T-cell (primary cell): ENCODE measurements at regions not wholly inside any gene's neighbourhood (a gene's known extent, or its start where the extent isn't known, plus 50 kb on each side); places are given as distances from the start of the nearest gene placed in this dataset.

Source experiments
- ATAC-seq, 4 experiments: fragments of 200-7000 bp in 3 of 4; fragments of 150-1000 bp in 1 of 4; cut with Tn5 transposase; replicated peaks in 1 of 4; 1 replicate in 3 of 4; 2 replicates in 1 of 4; pipeline ENCODE4 v1.10.0; 2021; ENCODE audit warnings: moderate library complexity in 3 of 4, mild to moderate bottlenecking in 2 of 4, moderate number of reproducible peaks in 1 of 4
- CTCF ChIA-PET, 2 donors: fragments of 300-600 bp; sonication (Branson Sonifier 250); formaldehyde crosslinking; loops; one replicate each; lab custom pipeline; 2022; ENCODE audit warnings: antibody characterized with exemption in 2 of 2; lab: Charles Lee
- POLR2A ChIA-PET, 2 donors: fragments of 300-600 bp; sonication (Branson Sonifier 250); formaldehyde crosslinking; loops; one replicate each; lab custom pipeline; 2022; ENCODE audit warnings: antibody characterized with exemption in 2 of 2; lab: Charles Lee
- DNase-seq, 35 experiments: peaks; one replicate each; pipeline versions ENCODE4 v3.0.0 to v3.0.0-alpha.2; 2013 to 2023
- H3K27ac ChIP-seq: one replicate; pipeline ENCODE4 v1.5.1; 2013; ENCODE audit warnings: low read length
- H3K27me3 ChIP-seq, 2 experiments: replicated peaks in 1 of 2; 1 replicate in 1 of 2; 2 replicates in 1 of 2; pipeline versions ENCODE4 v1.6.1 to v1.7.0; 2013; ENCODE audit warnings: low read length in 1 of 2, mixed read lengths in 1 of 2; ENCODE audit not compliant: control insufficient read depth in 2 of 2, insufficient read depth in 2 of 2; ENCODE audit errors: extremely low read depth in 1 of 2
- H3K36me3 ChIP-seq, 2 donors: 1 replicate in 1 of 2; 2 replicates in 1 of 2; pipeline versions ENCODE4 v1.6.1 to v1.7.0; 2013; ENCODE audit warnings: low read length in 1 of 2; ENCODE audit not compliant: control insufficient read depth in 2 of 2, insufficient read depth in 1 of 2; ENCODE audit errors: extremely low read depth in 1 of 2
- H3K4me1 ChIP-seq, 2 experiments: 1 replicate in 1 of 2; 2 replicates in 1 of 2; pipeline versions ENCODE4 v1.6.1 to v1.7.0; 2013; ENCODE audit warnings: low read length in 2 of 2, mixed read lengths in 1 of 2; ENCODE audit not compliant: insufficient read depth in 2 of 2, control insufficient read depth in 1 of 2; ENCODE audit errors: extremely low read depth in 1 of 2
- H3K4me3 ChIP-seq, 2 donors: 1 replicate in 1 of 2; 2 replicates in 1 of 2; pipeline versions ENCODE4 v1.5.1 to v1.7.0; 2013; ENCODE audit warnings: mild to moderate bottlenecking in 2 of 2, low read length in 1 of 2, moderate library complexity in 1 of 2; ENCODE audit not compliant: control insufficient read depth in 1 of 2; ENCODE audit errors: extremely low read depth in 1 of 2
- H3K9me3 ChIP-seq: 2 replicates; pipeline ENCODE4 v1.7.0; 2013
- H3K27ac Mint-ChIP-seq, 2 donors: one replicate each; pipeline ENCODE4 v1.8.0; 2020 to 2021; ENCODE audit warnings: mild to moderate bottlenecking in 2 of 2, mixed read lengths in 2 of 2
- H3K27me3 Mint-ChIP-seq, 2 donors: one replicate each; pipeline ENCODE4 v1.8.0; 2021 to 2022; ENCODE audit warnings: mixed read lengths in 2 of 2
- H3K36me3 Mint-ChIP-seq: one replicate; pipeline ENCODE4 v1.8.0; 2021; ENCODE audit warnings: mixed read lengths
- H3K4me1 Mint-ChIP-seq, 3 donors: one replicate each; pipeline ENCODE4 v1.8.0; 2020 to 2022; ENCODE audit warnings: mixed read lengths in 3 of 3, mild to moderate bottlenecking in 1 of 3
- H3K4me3 Mint-ChIP-seq, 3 donors: one replicate each; pipeline ENCODE4 v1.8.0; 2020 to 2022; ENCODE audit warnings: mild to moderate bottlenecking in 3 of 3, mixed read lengths in 3 of 3, moderate library complexity in 3 of 3
- H3K9me3 Mint-ChIP-seq, 3 donors: one replicate each; pipeline ENCODE4 v1.8.0; 2020 to 2022; ENCODE audit warnings: mixed read lengths in 3 of 3
- WGBS: methylation state at CpG from one replicate; pipeline ENCODE4 v1.1.5; 2013; ENCODE audit warnings: missing lambda C conversion rate; ENCODE audit not compliant: insufficient coverage; 5-methylcytosine and 5-hydroxymethylcytosine counted together

- H3K4me3 Mint-ChIP-seq: no peak overlapping the region
- no peaks in the 10 kb centered on the region for H3K4me1 Mint-ChIP-seq
- Histone ChIP-seq H3K9me3 (no peaks in the 10 kb centered on the region), H3K4me3 (no peak overlapping the region), H3K36me3 (no peaks in the 10 kb centered on the region), H3K27ac (no peak overlapping the region), H3K27me3 (no peaks in the 10 kb centered on the region), H3K4me1 (no peaks in the 10 kb centered on the region)
- DNase-seq: no peak
- ChIA-PET CTCF (no interaction called here), POLR2A (no interaction called here)
- no peak for ATAC-seq
- no peak overlapping the region for H3K27ac Mint-ChIP-seq
- WGBS: no CpG with 5 or more reads among the region's 2 CpGs
- no peaks in the 10 kb centered on the region for H3K36me3 Mint-ChIP-seq
- no peaks in the 10 kb centered on the region for H3K27me3 Mint-ChIP-seq
- H3K9me3 Mint-ChIP-seq: peaks cover 13 to 23% (median 19%) of the 10 kb centered on the region in 3 donors
Observed at GRCh38 chr20:12502443-12502842, 506.3 kb upstream of the SPTLC3 start.

- Mint-ChIP-seq H3K4me1 (no peaks in the 10 kb centered on the region), H3K9me3 (peaks cover 19 to 20% (median 20%) of the 10 kb centered on the region in 3 donors), H3K4me3 (no peak overlapping the region), H3K27ac (no peak overlapping the region), H3K36me3 (no peaks in the 10 kb centered on the region), H3K27me3 (no peaks in the 10 kb centered on the region)
- ATAC-seq: no peak
- Histone ChIP-seq H3K36me3 (no peaks in the 10 kb centered on the region), H3K27me3 (no peaks in the 10 kb centered on the region), H3K4me3 (no peak overlapping the region), H3K9me3 (no peaks in the 10 kb centered on the region), H3K27ac (no peak overlapping the region), H3K4me1 (no peaks in the 10 kb centered on the region)
- ChIA-PET CTCF (no interaction called here), POLR2A (no interaction called here)
- DNase-seq: no peak
- 80% methylated on average over 1 of the region's 1 CpG for WGBS
Observed at GRCh38 chr20:12504779-12505178, 504.0 kb upstream of the SPTLC3 start.

GRCh38 chr20:12511499-12511898, 497.3 kb upstream of the SPTLC3 start:
- H3K4me1 ChIP-seq: no peaks in the 10 kb centered on the region
- H3K27ac Mint-ChIP-seq: no peak overlapping the region
- ATAC-seq (no peak), DNase-seq (no peak)
- no peaks in the 10 kb centered on the region for H3K36me3 ChIP-seq
- no peak overlapping the region for H3K4me3 Mint-ChIP-seq
- POLR2A ChIA-PET: no interaction called here
- H3K9me3 ChIP-seq: no peaks in the 10 kb centered on the region
- no peaks in the 10 kb centered on the region for H3K27me3 Mint-ChIP-seq
- no peak overlapping the region for H3K4me3 ChIP-seq
- no peaks in the 10 kb centered on the region for H3K36me3 Mint-ChIP-seq
- CTCF ChIA-PET: no interaction called here
- no peaks in the 10 kb centered on the region for H3K4me1 Mint-ChIP-seq
- 75% methylated on average over 2 of the region's 3 CpGs for WGBS
- H3K27ac ChIP-seq: no peak overlapping the region
- no peaks in the 10 kb centered on the region for H3K27me3 ChIP-seq
- peaks cover 10 to 26% (median 23%) of the 10 kb centered on the region in 3 donors for H3K9me3 Mint-ChIP-seq

GRCh38 chr20:12512755-12513154, 496.0 kb upstream of the SPTLC3 start:
- Histone ChIP-seq H3K9me3 (no peaks in the 10 kb centered on the region), H3K36me3 (no peaks in the 10 kb centered on the region), H3K27ac (no peak overlapping the region), H3K4me3 (no peak overlapping the region), H3K4me1 (no peaks in the 10 kb centered on the region), H3K27me3 (no peaks in the 10 kb centered on the region)
- WGBS: no CpG with 5 or more reads among the region's 1 CpG
- no peaks in the 10 kb centered on the region for H3K4me1 Mint-ChIP-seq
- no peaks in the 10 kb centered on the region for H3K36me3 Mint-ChIP-seq
- H3K9me3 Mint-ChIP-seq: peaks cover 8 to 19% (median 16%) of the 10 kb centered on the region in 3 donors
- no peak overlapping the region for H3K4me3 Mint-ChIP-seq
- CTCF ChIA-PET: no interaction called here
- H3K27ac Mint-ChIP-seq: no peak overlapping the region
- H3K27me3 Mint-ChIP-seq: no peaks in the 10 kb centered on the region
- no peak for ATAC-seq
- no peak for DNase-seq
- POLR2A ChIA-PET: no interaction called here

- H3K4me1 Mint-ChIP-seq: no peaks in the 10 kb centered on the region
- no peaks in the 10 kb centered on the region for H3K27me3 ChIP-seq
- H3K4me3 ChIP-seq: no peak overlapping the region
- H3K4me1 ChIP-seq: no peaks in the 10 kb centered on the region
- no peaks in the 10 kb centered on the region for H3K36me3 ChIP-seq
- H3K9me3 Mint-ChIP-seq: peaks cover 2 to 18% (median 8%) of the 10 kb centered on the region in 3 donors
- POLR2A ChIA-PET: no interaction called here
- WGBS: no CpG with 5 or more reads among the region's 3 CpGs
- no peaks in the 10 kb centered on the region for H3K27me3 Mint-ChIP-seq
- no peak overlapping the region for H3K27ac ChIP-seq
- DNase-seq: no peak
- H3K36me3 Mint-ChIP-seq: no peaks in the 10 kb centered on the region
- H3K4me3 Mint-ChIP-seq: no peak overlapping the region
- H3K9me3 ChIP-seq: no peaks in the 10 kb centered on the region
- H3K27ac Mint-ChIP-seq: no peak overlapping the region
- CTCF ChIA-PET: no interaction called here
- ATAC-seq: no peak
Observed at GRCh38 chr20:12528104-12528503, 480.7 kb upstream of the SPTLC3 start.

- POLR2A ChIA-PET: no interaction called here
- WGBS: no CpG with 5 or more reads among the region's 3 CpGs
Observed at GRCh38 chr20:12528591-12529041, 480.2 kb upstream of the SPTLC3 start.

GRCh38 chr20:12531626-12532025, 477.1 kb upstream of the SPTLC3 start:
- DNase-seq: no peak

More at GRCh38 chr20:12528591-12529041, 480.2 kb upstream of the SPTLC3 start:
- H3K4me1 ChIP-seq: no peaks in the 10 kb centered on the region
- H3K27me3 ChIP-seq: no peaks in the 10 kb centered on the region
- no peaks in the 10 kb centered on the region for H3K27me3 Mint-ChIP-seq
- no peak overlapping the region for H3K27ac ChIP-seq
- DNase-seq (no peak), ATAC-seq (no peak)
- no peak overlapping the region for H3K27ac Mint-ChIP-seq
- H3K4me1 Mint-ChIP-seq: no peaks in the 10 kb centered on the region
- H3K36me3 Mint-ChIP-seq: no peaks in the 10 kb centered on the region
- H3K4me3 ChIP-seq: no peak overlapping the region
- H3K9me3 Mint-ChIP-seq: peaks cover 4 to 18% (median 8%) of the 10 kb centered on the region in 3 donors
- CTCF ChIA-PET: no interaction called here
- H3K4me3 Mint-ChIP-seq: no peak overlapping the region
- H3K36me3 ChIP-seq: no peaks in the 10 kb centered on the region
- no peaks in the 10 kb centered on the region for H3K9me3 ChIP-seq

More at GRCh38 chr20:12531626-12532025, 477.1 kb upstream of the SPTLC3 start:
- no peak for ATAC-seq
- H3K4me3 Mint-ChIP-seq: no peak overlapping the region
- no peaks in the 10 kb centered on the region for H3K4me1 Mint-ChIP-seq
- POLR2A ChIA-PET: no interaction called here
- no peak overlapping the region for H3K4me3 ChIP-seq
- CTCF ChIA-PET: no interaction called here
- no peak overlapping the region for H3K27ac ChIP-seq
- no peaks in the 10 kb centered on the region for H3K9me3 ChIP-seq
- H3K27me3 Mint-ChIP-seq: no peaks in the 10 kb centered on the region
- no peaks in the 10 kb centered on the region for H3K36me3 Mint-ChIP-seq
- no peaks in the 10 kb centered on the region for H3K27me3 ChIP-seq
- H3K4me1 ChIP-seq: no peaks in the 10 kb centered on the region
- H3K36me3 ChIP-seq: no peaks in the 10 kb centered on the region
- peaks cover 0 to 9% (median 4%) of the 10 kb centered on the region in 3 donors for H3K9me3 Mint-ChIP-seq
- no peak overlapping the region for H3K27ac Mint-ChIP-seq
